ENCODE measurements at regions not wholly inside any gene's neighbourhood (a gene's known extent, or its start where the extent isn't known, plus 50 kb on each side); places are given as distances from the start of the nearest gene placed in this dataset.

DNA sequence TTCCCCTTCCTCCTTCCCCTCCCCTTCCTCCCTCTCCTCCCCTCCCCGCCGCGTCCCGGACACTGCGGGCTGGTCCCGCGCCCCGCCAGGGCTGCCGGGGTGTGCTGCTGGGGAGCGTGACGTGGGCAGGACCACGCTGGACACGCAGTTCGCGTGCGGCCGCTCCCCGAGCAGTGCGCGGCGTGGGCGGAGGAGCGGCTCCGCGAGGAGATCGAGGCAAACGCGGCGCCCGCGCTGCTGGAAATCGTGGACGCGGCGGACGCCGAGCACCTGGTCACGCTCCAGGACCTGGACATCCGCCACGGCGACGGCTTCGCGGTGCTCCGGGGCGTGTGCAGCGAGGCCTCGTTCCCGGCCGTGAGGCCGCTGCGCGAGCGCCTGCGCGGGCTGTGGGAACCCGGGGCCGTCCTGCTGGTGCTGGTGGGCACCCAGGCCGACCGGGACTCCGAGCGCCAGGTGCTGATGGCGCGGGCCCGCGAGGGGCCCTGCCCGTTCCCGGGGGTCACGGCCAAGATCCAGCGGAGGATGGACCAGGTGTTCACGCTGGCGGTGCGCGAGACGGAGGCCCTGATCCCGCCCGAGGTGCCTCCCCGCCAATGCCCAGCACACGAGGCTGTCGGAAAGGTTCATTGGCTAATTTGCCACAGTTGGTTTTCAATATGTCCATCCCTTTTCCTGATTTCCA is 84.3 kb downstream of the TNFAIP2 start:
- DNase-seq = no peak

DNA sequence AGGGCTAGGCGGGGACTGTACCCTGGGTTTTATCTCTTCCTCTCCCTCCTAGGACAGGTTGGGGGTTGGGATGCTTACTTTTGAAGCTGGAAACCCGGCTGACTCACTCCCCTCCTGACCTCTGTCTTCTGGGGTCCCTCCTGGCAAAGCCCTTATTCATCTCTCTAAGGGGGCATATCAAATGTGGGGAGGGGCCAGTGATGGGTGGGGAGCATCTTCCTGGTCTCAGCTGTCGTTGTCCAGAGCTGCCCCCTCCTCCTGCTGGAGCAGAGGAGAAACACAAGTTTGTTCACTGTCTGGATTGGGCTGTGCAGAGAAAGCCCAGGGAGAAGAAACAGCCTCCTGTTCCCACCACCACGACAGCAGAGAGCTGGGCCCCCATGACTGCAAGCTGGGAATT is 85.8 kb downstream of the TNFAIP2 start:
- DNase-seq = no peak

DNA sequence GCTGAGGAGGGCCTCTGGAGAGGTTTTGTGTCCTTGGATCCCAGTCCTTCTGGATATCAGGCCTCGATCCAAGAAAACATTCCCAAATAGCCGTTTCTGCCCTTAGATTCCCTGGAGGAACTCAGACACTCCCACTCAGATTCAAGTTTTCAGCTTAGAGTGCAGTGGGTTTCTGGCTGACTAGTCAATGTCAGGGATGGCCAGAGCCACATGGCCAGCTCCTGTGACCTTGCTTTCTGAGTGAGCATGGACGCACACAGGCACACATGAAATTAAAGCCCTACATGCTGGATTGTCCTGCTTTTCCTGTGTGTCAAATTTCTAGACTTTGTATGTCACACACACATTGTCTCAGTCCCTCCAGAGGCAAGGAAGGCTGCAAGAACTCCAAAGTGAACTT is 86.2 kb downstream of the TNFAIP2 start:
- no peak for DNase-seq

DNA sequence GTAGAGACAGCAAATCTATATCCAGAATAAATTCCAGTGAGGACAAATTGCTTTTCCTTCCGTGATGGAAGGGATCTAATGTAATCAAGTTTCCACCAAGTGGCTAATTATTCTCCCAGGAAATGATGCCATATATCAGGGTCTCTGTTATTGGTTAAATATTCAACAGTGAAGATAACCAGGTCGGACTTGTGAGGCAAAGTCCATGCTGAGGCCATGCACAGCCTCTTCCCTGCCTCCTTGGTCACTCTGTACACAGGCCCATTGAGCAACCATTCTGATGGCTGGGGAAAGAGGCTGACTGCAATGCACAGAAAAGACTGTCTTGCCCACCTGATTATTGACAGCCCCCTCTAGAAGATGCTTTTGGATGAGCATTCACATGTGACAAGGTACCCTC is 90.1 kb downstream of the TNFAIP2 start:
- no peak for DNase-seq

DNA sequence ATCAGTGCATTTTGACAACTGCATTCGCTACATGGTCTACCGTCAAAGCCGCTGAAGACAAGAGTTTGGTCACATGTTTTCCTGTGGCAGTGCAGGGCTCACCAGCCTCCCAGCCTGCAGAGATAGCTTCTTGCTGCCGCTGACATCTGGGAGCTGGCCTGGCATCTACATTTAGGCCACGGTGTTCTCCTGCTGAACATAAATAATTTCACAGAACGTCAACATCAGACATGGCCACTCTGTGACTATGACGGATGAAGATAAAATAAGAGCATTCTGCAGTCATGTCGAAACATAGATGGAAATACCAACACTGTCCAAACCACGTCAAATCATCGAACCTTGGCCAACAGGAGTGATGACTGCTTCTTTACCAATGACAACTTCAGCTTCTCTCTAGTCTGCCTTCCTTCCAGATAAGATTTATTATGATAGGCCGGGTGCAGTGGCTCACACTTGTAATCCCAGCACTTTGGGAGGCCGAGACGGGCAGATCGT is 91.2 kb downstream of the TNFAIP2 start:
- DNase-seq = no peak

DNA sequence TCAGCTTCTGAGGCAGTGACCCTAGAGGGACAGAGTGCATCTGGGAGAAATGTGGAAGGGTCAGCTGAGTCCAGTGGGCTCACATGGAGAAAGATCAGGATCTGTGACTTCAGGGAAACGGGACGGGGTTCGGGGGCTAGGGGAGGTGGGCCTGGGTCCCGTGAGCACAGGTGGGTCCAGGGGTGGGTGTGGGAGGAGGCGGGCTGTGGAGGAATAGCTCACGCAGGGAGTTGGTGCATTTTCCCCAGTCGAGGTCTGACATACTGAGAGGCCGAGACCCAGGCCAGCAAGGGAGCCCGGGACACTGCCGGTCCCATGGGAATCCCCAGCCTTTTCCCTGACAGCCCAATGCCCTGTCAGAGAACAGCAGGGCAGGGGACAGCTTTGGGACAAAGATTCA is 93.1 kb downstream of the TNFAIP2 start:
- no peak for DNase-seq

DNA sequence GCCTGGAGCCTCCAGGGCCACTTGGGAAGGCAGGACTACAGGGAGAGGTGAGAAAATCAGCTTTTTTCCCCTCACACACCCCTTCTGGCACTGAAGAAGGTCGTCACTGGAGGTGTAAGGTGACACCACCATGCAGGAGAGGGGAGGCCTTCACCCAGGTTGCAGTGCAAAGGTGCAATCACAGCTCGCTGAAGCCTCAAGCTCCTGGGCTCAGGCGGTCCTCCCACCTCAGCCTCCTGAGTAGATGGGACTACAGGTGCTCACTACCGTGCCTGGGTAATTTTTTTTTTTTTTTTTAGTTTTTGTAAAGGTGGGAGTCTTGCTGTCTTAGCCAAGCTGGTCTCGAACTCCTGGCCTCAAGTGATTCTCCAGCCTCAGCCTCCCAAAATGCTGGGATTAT is 93.6 kb downstream of the TNFAIP2 start:
- no peak for DNase-seq

DNA sequence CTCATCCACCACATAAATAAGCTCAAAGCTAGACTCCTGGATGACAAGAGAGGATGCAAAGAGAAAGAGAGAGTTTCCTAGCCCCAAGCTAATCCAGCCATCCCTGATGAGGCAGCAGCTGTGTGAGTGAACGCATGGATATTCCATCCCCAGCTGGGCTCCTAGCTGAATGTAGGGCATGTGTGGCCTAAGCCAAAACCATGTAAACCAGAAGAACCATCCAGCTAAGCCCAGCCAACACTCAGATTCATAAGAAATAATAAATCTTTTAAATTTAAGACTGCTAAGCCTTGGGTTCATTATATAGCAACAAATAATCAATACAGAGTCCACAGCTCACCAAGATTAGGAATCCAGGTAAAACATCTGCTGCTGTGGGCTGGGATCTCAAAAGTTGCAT is 94.3 kb downstream of the TNFAIP2 start:
- no peak for DNase-seq

DNA sequence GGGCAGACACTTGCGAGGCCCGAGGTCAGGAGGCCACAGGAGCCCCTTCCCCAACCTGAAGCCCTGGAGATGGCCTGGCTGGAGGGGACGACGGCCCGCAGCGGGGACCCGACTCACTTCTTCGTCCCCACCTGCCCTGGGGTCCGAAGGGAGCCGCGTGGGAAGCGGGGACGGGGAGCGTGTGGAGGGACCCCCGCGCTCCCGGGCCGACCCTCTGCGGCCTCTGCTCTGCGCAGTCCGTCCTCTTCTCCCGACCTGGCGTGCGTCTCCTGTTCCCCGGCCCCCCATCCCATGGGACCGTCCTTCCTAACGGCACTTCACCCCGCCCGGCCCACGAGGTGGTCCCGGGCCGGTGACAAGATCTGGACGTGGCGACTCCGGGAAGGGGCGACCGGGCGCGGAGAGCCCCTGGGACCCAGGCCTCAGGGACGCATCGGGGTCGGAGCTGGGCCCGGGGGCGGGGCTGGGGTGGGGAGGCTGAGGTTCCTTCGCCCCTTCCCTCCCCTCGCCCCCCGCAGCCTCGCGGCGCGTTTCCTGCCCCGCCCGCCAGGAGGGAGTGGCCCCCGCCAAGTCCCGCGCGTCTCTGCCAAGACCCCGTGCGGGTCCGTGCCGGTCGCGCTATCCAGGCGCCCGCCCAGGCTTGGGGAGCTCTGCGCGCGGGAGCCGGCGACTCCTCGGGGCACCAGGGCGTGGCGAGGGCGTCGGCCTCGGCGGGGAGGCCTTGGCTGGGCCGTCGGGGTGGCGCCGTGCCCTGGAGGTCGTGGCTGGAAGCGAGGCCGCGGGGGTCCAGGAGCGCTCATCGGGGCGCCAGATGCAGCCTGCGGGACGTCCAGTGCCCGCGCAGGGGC is 97.1 kb downstream of the TNFAIP2 start:
- DNase-seq = no peak

DNA sequence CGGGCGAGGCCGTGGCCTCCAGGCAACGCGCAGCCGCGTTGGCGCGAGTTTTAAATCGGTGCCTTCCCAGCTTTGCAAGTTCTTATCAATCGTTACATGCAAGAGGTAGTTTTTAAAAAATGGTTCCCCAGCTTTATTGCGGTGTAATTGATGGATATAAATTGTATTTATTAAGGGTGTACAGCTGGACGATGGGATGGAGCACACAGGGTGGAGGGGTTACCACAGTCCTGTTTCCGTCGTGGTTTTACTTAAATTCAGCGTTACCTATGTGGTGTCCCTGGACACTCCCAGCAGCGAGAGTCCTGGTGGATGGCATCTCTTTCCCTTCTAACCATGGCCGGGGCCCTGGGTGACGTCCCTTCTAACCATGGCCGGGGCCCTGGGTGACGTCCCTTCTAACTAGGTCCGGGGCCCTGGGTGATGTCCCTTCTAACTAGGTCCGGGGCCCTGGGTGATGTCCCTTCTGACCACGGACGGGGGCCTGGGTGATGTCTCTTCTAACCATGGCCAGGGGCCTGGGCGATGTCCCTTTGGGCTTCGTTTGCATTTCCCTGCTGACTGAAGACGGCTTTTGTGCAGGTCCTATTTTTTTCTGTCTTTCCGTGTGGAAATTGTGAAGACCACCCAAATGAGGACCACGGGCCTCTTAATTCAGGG is 97.9 kb downstream of the TNFAIP2 start:
- DNase-seq = no peak

DNA sequence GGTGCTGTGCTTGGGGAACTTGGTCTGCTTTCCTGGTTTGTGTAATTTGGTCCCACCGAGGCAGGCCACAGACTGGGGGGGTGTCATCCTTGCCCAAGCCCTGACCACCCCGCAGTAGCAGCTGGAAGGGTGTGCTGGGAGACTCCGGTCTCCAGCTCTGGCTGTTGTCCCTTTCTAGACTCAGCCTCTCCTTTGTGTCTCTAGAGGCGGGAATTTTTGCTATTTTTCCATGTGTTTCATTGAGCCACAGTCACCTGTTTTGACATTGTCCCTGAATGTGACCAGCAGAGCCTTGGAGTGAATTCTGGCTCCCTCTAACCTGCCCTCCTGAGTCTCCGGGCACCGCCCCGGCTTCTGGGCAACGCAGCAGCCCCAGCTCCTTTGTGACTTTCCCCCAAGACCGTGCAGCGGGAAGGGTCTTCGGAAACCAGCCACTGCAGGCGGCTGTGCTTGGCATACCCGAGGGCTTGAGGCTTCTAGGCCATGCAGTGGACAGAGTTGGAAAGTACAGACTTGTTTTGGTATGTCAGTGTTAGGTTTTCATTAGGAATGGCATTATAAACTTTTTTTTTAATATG is 98.6 kb downstream of the TNFAIP2 start:
- no peak for DNase-seq

DNA sequence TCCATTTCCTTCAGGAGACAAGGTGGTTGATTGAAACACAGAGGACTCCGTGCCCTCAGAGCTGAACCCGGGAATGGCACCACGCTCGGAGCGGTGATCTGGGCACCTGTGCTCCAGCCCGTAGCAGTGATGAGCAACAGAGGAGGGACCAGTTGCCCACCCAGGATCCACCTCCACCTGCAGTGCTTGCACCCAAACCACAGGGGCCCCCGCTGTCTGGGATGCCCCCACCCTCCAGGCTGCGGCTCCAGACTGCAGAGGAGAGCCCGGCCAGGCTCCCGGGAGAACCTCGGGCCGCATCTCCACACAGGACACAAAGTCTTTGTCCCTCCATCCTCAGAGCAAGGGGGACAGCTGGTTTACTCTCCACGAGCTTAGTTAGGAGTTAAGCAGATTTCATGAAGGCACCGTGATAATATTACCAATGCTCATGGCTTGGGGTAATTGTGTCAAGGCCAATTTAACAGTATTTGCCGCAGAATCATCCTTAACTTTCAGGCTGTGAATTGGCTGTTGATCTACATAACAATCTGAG is 100.6 kb downstream of the TNFAIP2 start:
- no peak for DNase-seq

DNA sequence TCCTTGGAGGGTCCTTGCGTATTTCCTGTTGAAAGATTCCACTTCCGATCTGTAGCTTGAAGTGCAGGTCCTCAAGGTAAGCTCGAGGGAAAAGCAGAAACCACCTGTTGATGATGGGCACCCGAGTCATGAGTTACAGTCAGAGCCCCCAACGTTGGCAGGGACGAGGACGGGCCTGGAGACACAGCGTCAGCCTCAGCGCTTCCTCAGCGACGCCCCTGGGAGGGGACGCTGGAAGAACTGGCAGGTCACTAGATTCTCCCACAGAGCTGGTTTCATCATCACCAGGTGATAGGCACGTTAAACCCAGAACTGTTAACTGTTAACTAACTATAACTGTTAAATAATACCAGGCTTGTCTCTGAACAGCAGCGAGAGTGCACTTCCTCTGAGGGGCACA is 101.8 kb downstream of the TNFAIP2 start:
- no peak for DNase-seq

DNA sequence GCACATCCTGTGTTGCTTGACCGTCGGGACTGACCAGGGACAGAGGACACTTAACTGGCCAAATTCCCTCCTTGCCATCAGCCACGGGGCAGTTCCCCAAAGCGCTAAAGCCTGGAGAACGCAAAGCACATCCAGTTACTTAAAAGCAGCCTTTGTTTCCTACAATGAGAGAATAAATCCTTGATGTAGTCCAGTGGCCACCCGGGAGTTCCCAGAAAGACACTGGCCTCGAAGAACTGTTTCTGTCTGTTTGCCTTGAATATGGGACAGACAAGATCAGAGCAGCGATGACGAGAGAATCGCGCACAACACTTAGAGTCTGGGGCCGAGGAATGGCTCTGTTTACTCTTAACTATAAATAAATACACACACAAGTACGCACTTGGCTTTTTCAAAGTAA is 102.2 kb downstream of the TNFAIP2 start:
- DNase-seq = no peak

DNA sequence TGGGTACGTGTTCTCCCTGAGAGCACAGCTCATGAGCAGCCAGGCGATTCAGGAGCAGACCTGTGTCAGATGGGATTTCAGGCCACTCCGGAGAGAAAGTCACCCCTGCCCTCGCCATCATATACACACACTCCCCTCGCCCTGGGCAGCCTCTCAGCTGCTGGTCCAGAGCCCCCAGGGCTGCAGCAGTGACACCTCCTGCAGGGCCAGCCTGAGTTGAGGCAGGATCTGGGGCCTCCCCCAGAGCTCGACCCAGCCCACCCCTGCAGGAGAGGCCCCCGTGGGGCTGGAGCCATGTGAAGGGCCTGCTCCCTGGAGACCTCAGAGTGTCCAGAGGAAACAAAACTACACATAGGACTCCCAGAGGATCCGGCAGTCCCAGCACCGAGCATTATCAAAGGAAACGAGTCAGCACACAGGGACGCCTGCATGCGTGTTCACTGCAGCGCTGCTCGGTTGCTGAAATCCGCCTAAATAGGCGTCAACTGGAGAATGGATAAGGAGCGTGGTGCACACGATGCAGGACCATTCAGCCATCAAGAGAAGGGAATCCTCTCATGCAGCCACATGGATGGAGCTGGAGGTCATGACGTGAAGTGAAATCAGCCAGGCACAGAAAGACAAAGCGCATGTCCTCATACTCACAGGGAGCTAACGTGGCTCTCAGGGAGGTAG is 104.0 kb downstream of the TNFAIP2 start:
- no peak for DNase-seq

DNA sequence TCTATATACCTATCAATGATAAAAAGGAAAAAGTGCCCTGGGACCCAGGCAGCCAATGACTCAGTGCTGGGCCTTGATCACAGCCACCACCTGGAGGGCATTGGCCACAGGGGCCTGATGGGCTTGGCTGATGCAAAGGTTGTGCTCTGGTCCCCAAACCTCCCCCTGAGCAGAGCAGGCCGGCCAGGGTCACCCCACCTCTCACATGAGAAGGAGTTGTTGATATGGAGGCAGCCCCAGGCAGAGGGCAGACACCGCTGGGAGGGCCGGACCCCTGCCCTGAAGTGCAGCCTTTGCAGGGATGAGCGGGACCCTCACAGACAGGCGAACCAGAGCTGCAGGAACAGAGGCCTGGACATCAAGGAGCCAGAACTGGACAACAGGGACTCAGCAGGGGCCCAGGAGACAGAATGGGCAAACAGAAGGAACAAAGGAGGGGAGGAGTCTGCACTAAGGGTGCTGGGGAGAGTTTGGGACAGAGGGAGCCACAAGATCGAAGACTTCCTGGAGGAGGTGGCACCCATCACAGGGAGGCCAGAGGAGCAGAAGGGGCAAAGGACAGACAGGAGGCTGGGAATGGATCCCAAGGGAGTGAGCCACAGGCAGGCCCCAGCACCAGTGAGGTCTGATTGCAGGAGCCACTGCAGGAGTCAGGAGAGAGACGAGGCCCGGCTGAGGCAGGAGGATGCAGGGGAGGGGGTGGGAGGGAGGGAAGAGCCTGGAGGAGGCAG is 105.0 kb downstream of the TNFAIP2 start:
- DNase-seq = no peak

DNA sequence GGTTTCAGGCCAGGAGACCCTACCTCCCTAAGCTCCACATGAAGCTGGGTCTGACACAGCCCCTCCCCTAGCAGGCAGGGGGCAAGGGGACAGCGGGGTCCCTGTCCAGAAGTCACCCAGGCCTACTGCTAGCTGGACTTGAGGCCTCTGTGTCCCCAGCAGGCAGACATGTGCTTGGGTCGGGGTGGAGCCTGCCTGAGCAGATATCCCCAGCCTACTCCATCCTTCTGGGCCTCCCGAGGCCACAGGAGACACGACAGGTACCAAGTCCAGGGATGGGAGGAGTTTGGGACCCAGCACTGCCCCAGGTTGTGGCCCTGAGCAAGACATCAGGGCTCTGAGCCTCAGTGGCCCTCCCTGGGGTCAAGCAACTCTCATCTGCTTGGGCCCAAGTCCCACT is 105.2 kb upstream of the EIF5 start:
- no peak for DNase-seq

DNA sequence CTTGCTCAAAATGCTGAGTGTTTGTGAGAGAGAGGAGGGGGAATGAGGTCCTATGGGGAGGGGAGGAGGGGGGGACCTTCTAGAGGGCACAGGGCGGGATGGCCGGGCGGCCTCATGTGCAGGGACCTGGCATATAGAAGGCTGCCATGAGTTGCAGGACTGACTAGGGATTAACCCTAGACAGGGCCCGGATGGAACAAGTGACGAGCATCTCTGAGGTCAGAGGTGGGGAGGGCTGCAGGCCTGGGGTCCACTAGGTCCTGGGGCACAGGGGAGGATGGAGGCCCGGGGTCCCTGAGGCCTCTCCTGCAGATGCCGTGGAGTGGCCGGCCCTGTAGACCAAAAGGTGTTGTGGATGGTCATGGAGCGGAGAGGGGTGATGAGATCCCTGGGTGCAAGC is 104.0 kb upstream of the EIF5 start:
- no peak for DNase-seq

DNA sequence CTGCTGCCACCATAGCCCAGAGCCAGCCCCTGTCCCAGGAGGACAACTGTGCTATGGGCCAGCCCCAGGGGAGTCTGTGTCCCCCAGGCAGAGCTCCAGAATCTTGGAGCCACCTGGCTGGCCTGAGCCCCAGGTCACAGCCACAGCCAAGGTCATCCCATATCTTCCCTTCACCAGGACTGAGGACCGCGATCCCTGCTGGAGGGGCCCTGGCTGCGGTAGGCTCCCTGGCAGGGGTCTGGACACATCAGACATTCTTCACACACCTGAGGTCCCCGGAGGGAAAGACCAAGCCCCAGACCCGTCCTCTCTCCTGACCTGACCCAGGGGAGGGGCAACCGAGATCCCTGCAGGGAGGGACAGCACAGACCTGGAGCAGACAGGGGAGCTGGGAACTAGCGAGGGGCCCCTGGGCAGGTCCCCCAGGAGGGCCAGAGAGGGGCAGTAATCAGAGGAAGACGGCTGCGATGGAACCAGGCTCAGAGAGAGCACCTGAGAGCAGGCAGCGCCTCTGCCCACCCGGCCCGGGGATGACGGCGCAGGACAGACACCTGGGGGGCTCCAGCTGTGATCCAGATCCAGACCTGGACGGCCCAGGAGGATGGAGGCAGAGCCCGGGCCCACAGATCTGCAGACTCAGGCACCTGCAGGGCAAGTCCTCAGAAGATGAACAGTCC is 103.2 kb upstream of the EIF5 start:
- no peak for DNase-seq

DNA sequence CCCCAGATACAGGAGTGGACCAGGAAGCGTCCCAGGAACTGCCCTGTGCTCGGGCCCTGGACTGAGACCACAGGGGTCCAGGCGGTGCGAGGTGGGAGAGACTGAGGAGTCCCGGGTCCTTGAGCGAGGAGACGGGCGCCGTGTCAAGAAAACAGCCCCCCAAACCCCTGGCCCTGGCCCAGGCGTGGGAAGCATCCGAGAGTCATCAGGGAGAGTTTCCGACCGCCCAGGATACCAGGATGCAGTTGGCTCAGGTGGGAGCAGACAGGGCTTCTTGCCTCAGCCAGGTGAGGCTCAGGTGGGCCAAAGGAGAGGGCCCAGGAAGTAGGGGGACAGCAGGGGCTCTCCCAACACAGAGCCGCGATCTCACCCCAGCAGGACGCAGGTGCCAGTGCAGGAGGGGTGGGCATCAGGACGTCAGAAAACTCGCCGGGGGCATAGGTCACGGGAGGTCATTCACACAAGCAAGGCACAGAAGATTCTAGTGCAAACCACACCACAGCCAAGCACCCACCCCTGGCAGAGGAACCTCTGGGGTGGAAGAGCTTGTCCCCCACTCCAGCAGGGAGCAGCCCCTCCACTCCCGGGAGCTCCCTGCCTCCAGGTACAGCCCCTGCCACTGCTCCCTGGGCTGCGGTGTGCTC is 102.5 kb upstream of the EIF5 start:
- DNase-seq = no peak

Measured in activated CD4-positive, alpha-beta T cell treated with anti-CD3 and anti-CD28 coated beads, Interleukin-10, Interleukin-2, amounts not matched to agents 100 ng/mL and 50 ng/mL, durations not matched to agents 16 hours and 8 hours (primary cell).